Thyroid gland (tissue), 4 donors: ENCODE measurements at regions not wholly inside any gene's neighbourhood (a gene's known extent, or its start where the extent isn't known, plus 50 kb on each side); places are given as distances from the start of the nearest gene placed in this dataset.

Source experiments
- DNase-seq, 2 donors: peaks; one replicate each; pipeline ENCODE4 v3.0.0-alpha.2; 2019
- H3K27ac ChIP-seq, 3 donors: fragments of 200-600 bp; sonication (generic); 1 replicate in 2 of 3; 2 replicates in 1 of 3; pipeline ENCODE4 v1.5.1; 2016 to 2019; ENCODE audit warnings: mild to moderate bottlenecking in 1 of 3, moderate library complexity in 1 of 3
- H3K27me3 ChIP-seq: fragments of 200-600 bp; sonication (generic); one replicate; pipeline ENCODE4 v1.5.1; 2019
- H3K36me3 ChIP-seq, 2 donors: fragments of 200-600 bp; sonication (generic); one replicate each; pipeline ENCODE4 v1.5.1; 2016 to 2019
- H3K4me1 ChIP-seq, 2 donors: fragments of 200-600 bp; sonication (generic); one replicate each; pipeline ENCODE4 v1.5.1; 2017 to 2019
- H3K4me3 ChIP-seq, 3 donors: fragments of 200-600 bp; sonication (generic); replicated peaks in 1 of 3; 1 replicate in 2 of 3; 2 replicates in 1 of 3; pipeline ENCODE4 v1.5.1; 2016; ENCODE audit warnings: mild to moderate bottlenecking in 1 of 3
- H3K9me3 ChIP-seq: fragments of 200-600 bp; sonication (generic); one replicate; pipeline ENCODE4 v1.5.1; 2017
- POLR2A ChIP-seq, 2 donors: fragments of 450-650 bp; IDR thresholded peaks; one replicate each; pipeline ENCODE4 v1.6.1; 2017; ENCODE audit warnings: antibody characterized with exemption in 2 of 2, mild to moderate bottlenecking in 2 of 2, moderate library complexity in 1 of 2
- WGBS, 2 donors: methylation state at CpG; one replicate each; pipeline ENCODE4 v1.1.5; 2017; 5-methylcytosine and 5-hydroxymethylcytosine counted together
- intact Hi-C: fragments of 100-400 bp; cut with DNase I; formaldehyde crosslinking; loops from one replicate; pipeline ENCODE4 v1.15.1; 2023
- TF ChIP-seq, protein P1 (sequence below), 6 experiments: fragments of 200-600 bp in 3 of 6; fragments of 450-650 bp in 3 of 6; sonication (generic) in 3 of 6; IDR thresholded peaks; one replicate each; pipeline ENCODE4 v1.5.1; 2016 to 2019; ENCODE audit warnings: antibody characterized with exemption in 6 of 6, mild to moderate bottlenecking in 2 of 6, inconsistent platforms in 1 of 6, moderate library complexity in 1 of 6

DNA sequence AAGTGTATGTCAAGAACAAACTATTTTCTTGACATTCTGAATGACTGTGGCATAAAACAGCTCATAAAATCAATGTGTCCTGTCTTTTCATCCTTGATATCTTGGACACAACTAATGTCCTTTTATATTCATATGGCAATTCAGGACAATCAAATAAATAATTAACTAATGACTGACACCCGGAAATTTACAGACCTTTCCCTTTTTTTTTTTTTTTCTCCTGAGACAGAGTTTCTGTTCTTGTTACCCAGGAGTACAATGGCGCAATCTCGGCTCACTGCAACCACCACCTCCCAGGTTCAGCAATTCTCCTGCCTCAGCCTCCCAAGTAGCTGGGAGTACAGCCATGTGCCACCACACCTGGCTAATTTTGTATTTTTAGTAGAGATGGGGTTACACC is 107.1 kb upstream of the LGSN start:
- Histone ChIP-seq H3K36me3 (no peaks in the 10 kb centered on the region), H3K4me3 (no peak overlapping the region), H3K27me3 (no peaks in the 10 kb centered on the region), H3K27ac (no peak overlapping the region), H3K9me3 (no peaks in the 10 kb centered on the region), H3K4me1 (no peaks in the 10 kb centered on the region)
- TF ChIP-seq, protein P1, sequence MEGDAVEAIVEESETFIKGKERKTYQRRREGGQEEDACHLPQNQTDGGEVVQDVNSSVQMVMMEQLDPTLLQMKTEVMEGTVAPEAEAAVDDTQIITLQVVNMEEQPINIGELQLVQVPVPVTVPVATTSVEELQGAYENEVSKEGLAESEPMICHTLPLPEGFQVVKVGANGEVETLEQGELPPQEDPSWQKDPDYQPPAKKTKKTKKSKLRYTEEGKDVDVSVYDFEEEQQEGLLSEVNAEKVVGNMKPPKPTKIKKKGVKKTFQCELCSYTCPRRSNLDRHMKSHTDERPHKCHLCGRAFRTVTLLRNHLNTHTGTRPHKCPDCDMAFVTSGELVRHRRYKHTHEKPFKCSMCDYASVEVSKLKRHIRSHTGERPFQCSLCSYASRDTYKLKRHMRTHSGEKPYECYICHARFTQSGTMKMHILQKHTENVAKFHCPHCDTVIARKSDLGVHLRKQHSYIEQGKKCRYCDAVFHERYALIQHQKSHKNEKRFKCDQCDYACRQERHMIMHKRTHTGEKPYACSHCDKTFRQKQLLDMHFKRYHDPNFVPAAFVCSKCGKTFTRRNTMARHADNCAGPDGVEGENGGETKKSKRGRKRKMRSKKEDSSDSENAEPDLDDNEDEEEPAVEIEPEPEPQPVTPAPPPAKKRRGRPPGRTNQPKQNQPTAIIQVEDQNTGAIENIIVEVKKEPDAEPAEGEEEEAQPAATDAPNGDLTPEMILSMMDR (IDR thresholded peaks at IDR 0.05) = no peak
- TF ChIP-seq POLR2A (IDR thresholded peaks at IDR 0.05) = no peak
- no peak for DNase-seq
- WGBS, 2 donors = 90 to 92% methylated on average over 3 of the region's 3 CpGs
- intact Hi-C loops = no loop called here

DNA sequence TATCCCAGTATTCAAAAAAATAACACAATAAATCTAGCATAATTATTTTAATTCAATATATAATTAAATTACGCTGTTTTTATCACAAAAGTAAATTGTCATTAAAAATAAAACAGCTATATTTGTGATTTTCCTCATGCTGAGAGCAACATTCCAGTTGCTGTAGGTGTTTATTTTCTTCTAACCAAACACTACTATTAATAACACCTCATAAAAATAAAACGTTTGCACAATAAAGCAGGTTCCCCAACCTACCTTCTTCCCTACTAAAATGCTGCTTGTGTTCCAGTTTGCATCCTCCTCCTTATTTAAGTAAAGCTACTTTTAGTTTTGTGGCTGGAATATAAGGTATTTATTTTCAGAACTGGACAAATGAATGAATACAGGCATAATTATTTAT is 108.2 kb upstream of the LGSN start:
- 83 to 89% methylated on average over 2 of the region's 2 CpGs for WGBS, 2 donors

DNA sequence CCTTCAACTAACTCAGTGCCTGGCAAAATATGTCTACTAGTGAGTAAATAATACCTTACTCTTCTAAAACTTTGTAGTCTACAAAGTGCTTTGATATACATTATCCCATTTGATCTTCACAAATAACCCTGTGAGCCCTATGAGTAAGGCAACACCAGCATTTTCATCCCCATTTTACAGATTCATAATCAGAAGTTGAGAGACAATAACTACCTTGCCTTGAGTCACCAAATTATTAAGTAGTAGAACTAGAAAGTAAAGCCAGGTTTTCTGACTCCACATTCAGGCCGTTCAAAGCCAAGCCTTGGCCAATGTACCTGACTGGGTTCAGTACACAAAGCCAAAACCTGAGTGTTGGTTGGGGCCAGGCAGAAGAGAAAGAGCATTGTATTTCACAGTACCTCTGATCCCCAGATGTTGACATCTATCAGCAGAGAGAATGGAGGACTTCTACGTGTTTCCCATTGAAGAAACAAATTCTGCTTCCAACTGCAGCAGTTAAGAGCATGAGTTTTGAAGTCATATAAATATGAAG is 111.3 kb upstream of the LGSN start:
- H3K9me3 ChIP-seq = no peaks in the 10 kb centered on the region
- no peaks in the 10 kb centered on the region for H3K4me1 ChIP-seq
- no peak overlapping the region for H3K4me3 ChIP-seq
- TF ChIP-seq, protein P1 (IDR thresholded peaks at IDR 0.05) = no peak
- TF ChIP-seq POLR2A (IDR thresholded peaks at IDR 0.05) = no peak
- no peaks in the 10 kb centered on the region for H3K36me3 ChIP-seq
- WGBS, 2 donors = 78 to 89% methylated on average over 2 of the region's 2 CpGs
- intact Hi-C loops = no loop called here
- H3K27ac ChIP-seq = no peak overlapping the region
- DNase-seq = no peak
- no peaks in the 10 kb centered on the region for H3K27me3 ChIP-seq

More for the DNA sequence above, 108.2 kb upstream of the LGSN start:
- H3K4me3 ChIP-seq = no peak overlapping the region
- H3K36me3 ChIP-seq = no peaks in the 10 kb centered on the region
- DNase-seq = no peak
- no peaks in the 10 kb centered on the region for H3K27me3 ChIP-seq
- H3K9me3 ChIP-seq = no peaks in the 10 kb centered on the region
- intact Hi-C loops = no loop called here
- no peak overlapping the region for H3K27ac ChIP-seq
- no peaks in the 10 kb centered on the region for H3K4me1 ChIP-seq
- no peak for TF ChIP-seq POLR2A (IDR thresholded peaks at IDR 0.05)
- TF ChIP-seq, protein P1 (IDR thresholded peaks at IDR 0.05) = no peak

DNA sequence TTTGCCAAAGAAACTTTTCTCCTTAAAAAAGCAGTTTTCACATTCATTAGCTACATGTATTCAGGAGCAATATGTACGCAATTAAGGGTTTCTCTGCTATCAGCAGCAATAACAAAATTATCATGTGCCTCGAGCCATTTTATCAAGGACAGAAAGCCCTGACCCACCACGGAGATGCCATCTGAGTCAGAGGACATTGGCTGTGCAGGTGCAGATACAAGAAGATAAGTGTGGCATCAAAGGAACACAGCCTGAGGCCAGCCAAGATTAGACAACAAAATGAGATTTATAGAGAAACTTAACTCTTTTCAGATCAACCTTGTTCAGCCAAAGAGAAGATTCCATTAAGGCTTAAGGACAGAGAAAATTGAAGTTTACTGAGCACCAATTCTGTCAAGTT is 115.2 kb upstream of the LGSN start:
- H3K4me3 ChIP-seq = no peak overlapping the region
- no peak for DNase-seq
- H3K36me3 ChIP-seq = no peaks in the 10 kb centered on the region
- H3K27ac ChIP-seq = no peak overlapping the region
- intact Hi-C loops = no loop called here
- H3K4me1 ChIP-seq = no peaks in the 10 kb centered on the region
- 84 to 88% methylated on average over 3 of the region's 3 CpGs for WGBS, 2 donors
- H3K9me3 ChIP-seq = no peaks in the 10 kb centered on the region
- H3K27me3 ChIP-seq = no peaks in the 10 kb centered on the region
- TF ChIP-seq POLR2A (IDR thresholded peaks at IDR 0.05) = no peak
- TF ChIP-seq, protein P1 (IDR thresholded peaks at IDR 0.05) = no peak

DNA sequence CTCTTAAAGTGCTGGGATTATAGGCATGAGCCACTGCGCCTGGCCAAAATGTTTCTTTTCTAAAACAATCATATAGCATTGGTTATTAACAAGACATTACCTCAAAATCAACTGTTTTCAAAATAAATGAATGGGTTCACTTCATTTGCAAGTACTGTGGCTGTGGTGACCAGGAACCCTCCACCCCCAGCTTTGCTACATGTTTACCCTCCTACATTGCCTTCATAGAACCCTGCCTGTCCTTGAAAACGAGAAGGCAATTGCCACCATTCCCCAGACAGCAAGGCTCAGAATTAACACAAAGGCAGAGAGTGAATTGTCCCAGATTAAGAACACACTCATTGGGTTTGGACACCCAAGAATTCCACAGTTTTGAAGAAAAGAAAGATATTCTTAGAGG is 116.6 kb upstream of the LGSN start:
- H3K9me3 ChIP-seq = no peaks in the 10 kb centered on the region
- no peak for DNase-seq
- no peaks in the 10 kb centered on the region for H3K36me3 ChIP-seq
- H3K4me1 ChIP-seq = no peaks in the 10 kb centered on the region
- 83 to 86% methylated on average over 2 of the region's 2 CpGs for whole genome bisulfite sequencing, 2 donors
- no peaks in the 10 kb centered on the region for H3K27me3 ChIP-seq
- TF ChIP-seq, protein P1 (IDR thresholded peaks at IDR 0.05) = no peak
- no peak for TF ChIP-seq POLR2A (IDR thresholded peaks at IDR 0.05)
- no peak overlapping the region for H3K27ac ChIP-seq
- H3K4me3 ChIP-seq = no peak overlapping the region
- intact Hi-C loops = no loop called here
